IPS-NIHi7 (cell line): ENCODE measurements at regions not wholly inside any gene's neighbourhood (a gene's known extent, or its start where the extent isn't known, plus 50 kb on each side); places are given as distances from the start of the nearest gene placed in this dataset.
"Not testable (repeated sequence)": the region's sequence is repeated elsewhere in the genome, so short reads cannot be mapped to it uniquely, and the experiment has no call there.

Experiments used
- DNase-seq: peaks from one replicate; pipeline ENCODE4 v3.0.0; 2012; ENCODE audit warnings: mixed read lengths; ENCODE audit errors: extremely low spot score

DNA sequence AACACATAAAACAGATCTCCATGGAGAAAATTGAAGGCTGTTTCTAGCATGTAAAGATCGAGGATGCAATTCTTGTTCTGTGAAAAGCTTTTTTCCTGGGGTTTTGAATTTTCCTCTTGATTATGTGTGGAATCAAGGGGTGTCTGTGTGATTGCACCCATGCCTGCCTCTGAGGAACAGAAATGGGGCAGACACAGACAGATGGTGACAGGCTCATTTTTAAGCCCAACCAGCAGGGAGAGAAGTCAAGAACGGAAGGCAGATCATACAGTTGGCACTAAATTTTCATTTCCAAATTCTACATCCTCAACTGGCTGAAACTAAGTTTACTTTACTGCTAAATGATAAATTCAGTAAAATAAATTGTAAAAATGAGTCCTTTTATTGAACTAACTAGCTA lies 1037.7 kb upstream of the KLHL29 start:
- DNase-seq: no peak

GRCh38 chr2:22350621-22351020 lies 1034.4 kb upstream of the KLHL29 start:
- no peak for DNase-seq

DNA sequence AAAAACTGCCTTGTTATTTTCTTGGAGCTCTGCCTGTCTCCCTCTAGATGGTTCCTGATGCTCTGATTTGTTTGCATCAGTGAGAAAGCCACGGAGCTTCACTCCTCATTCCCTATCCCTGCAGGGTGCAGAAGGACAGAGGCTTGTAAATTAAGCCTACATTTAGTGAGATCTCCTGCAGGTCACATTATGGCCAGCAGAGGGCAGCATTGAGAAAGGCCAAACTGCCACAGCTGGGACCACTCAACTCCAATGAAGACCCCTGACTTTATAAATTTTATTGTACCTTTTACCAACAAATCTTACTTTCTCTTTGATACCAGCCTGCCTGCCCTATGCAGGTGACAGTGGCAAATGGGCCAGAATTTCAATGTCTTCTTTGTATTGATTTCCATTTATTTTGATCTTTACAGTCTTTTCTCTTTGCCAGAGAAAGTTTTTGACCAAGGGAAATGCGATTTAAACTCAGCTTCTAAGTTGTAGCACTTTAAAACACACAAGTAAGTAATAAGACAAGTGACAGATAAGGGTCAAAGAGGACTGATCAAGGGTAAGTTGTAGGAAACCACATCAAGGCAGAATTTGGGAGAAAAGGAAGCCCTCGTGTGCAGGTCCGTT lies 1029.1 kb upstream of the KLHL29 start:
- DNase-seq: peak; percentile 67

- no peak for DNase-seq
These were observed 1025.8 kb upstream of the KLHL29 start for GRCh38 chr2:22359071-22359672.

- no peak for DNase-seq
These were observed 1024.1 kb upstream of the KLHL29 start for GRCh38 chr2:22360735-22361374.

DNA sequence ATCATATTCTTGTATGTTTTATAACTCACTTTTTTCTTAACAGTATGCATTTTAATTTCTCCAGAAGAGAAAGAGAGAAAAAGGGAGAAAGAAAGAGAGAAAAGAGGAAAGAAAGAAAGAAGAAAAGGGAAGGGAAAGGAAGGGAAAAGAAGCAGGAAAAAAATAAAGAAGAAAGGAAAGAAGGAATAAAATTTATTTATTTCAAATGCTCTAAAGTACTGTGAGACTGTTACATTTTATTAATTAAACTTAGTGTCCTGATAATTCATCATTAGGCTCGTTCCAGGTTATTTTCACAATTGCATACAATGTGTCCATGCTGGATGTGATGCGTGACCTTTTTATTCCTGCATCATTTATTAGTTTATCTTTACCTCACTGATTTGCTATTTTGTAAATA lies 1023.4 kb upstream of the KLHL29 start:
- DNase-seq: no peak

- DNase-seq: peak; percentile 12
These were observed 1009.9 kb upstream of the KLHL29 start for GRCh38 chr2:22375096-22375495.

GRCh38 chr2:22377268-22377667 lies 1007.7 kb upstream of the KLHL29 start:
- DNase-seq: no peak

GRCh38 chr2:22382479-22383169 lies 1002.4 kb upstream of the KLHL29 start:
- no peak for DNase-seq

- DNase-seq: no peak
These were observed 987.1 kb upstream of the KLHL29 start for GRCh38 chr2:22397847-22398246.

DNA sequence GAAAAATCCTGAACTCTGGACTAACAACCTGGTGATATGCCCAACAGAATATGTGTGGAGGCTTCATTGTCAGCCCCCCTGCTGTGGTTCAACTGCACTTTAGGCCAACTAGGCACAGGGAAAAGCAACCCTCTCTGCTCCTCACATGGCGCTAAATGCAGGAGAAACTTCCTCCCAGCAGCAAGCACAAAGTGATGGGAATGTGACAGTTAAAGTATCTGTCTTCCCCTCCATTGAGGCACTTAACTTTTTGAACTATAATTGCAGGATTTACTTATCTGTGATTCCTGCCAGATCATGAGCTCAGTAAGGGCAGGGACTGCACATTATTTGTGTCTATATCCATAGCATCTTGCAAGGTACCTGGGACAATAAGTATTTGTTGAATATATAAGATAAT lies 981.2 kb upstream of the KLHL29 start:
- DNase-seq: no peak

DNA sequence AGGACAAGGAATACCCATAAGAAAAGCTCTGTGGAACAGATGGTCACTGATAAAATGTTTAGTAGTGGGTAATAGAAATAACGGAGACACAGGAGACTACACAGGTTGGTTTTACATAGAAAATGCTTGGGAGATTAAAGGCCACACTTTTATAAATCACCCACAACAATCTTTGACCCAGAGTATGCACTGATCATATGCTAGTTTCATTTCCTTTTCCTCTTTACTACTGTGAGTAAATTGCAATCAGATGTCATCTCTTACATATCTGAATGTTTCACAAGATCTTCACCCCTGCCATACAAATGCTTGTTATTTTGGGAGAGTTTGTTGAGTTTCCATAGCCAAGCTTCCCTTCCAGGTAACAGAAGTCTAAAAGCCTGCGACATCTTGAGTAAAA lies 978.4 kb upstream of the KLHL29 start:
- no peak for DNase-seq

GRCh38 chr2:22420076-22420475 lies 964.9 kb upstream of the KLHL29 start:
- no peak for DNase-seq

GRCh38 chr2:22442051-22442450 lies 942.9 kb upstream of the KLHL29 start:
- no peak for DNase-seq

GRCh38 chr2:22444281-22444680 lies 940.7 kb upstream of the KLHL29 start:
- DNase-seq: no peak

DNA sequence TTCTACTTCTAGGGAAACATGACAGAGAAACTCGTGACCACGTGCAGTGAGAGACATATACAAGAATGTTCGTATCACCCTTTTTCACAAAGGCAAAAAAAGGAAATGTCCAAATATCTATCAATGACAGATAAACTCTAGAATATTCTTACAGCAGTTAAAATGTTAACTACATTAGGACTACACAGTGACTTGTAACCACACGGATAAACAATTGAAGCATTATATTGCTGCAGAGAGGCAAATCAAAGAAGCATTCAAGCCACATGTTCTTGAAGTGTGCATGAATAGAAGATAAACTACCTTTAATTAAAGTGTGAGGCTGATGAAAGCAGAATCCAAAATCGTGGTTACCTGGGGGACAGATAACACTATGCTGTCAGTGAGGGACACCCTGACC lies 935.3 kb upstream of the KLHL29 start:
- DNase-seq: no peak

GRCh38 chr2:22450831-22451230 lies 934.1 kb upstream of the KLHL29 start:
- no peak for DNase-seq

- no peak for DNase-seq
These were observed 930.0 kb upstream of the KLHL29 start for GRCh38 chr2:22454826-22455485.

DNA sequence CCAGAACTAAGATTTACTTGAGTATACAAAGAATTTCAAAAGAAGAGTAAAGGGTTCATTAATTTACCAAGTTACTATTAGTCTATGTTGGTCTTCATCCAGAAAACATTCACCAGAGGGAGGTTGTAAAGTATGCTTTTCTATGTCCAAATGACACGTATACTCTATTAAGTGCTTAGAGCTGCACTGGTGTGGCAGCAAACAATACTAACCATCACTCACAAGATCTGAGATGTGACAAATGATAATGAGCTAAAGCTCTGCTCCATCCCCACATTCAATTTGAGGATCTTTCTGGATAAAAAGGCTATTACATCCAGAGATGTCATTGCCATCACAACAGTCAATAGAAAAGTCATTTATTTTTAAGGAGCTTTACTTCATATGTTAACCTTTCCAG lies 926.5 kb upstream of the KLHL29 start:
- DNase-seq: no peak

GRCh38 chr2:22475103-22475502 lies 909.9 kb upstream of the KLHL29 start:
- DNase-seq: not testable (repeated sequence)

GRCh38 chr2:22478329-22478728 lies 906.6 kb upstream of the KLHL29 start:
- no peak for DNase-seq
